Stomach (tissue), 4 donors: ENCODE measurements at regions not wholly inside any gene's neighbourhood (a gene's known extent, or its start where the extent isn't known, plus 50 kb on each side); places are given as distances from the start of the nearest gene placed in this dataset.

Experiments used
- CTCF ChIP-seq, 7 experiments: fragments of 450-650 bp in 4 of 7; fragments of 200-600 bp in 3 of 7; sonication (generic) in 3 of 7; IDR thresholded peaks; one replicate each; pipeline ENCODE4 v1.5.1; 2016 to 2019; ENCODE audit warnings: antibody characterized with exemption in 7 of 7, control low read depth in 2 of 7, mild to moderate bottlenecking in 1 of 7
- EP300 ChIP-seq: sonication (generic); formaldehyde crosslinking; IDR thresholded peaks from one replicate; pipeline ENCODE4 v1.6.1; 2017; ENCODE audit warnings: antibody characterized with exemption
- POLR2A ChIP-seq, 4 donors: fragments of 450-650 bp; IDR thresholded peaks; one replicate each; pipeline ENCODE4 v1.6.1; 2016; ENCODE audit warnings: antibody characterized with exemption in 4 of 4, control low read depth in 2 of 4, mild to moderate bottlenecking in 1 of 4, moderate library complexity in 1 of 4
- POLR2AphosphoS5 ChIP-seq, 3 donors: sonication (generic); formaldehyde crosslinking; IDR thresholded peaks; one replicate each; pipeline ENCODE4 v1.6.1; 2016; ENCODE audit warnings: antibody characterized with exemption in 3 of 3

GRCh38 chr2:155080373-155080772, 381.9 kb downstream of the KCNJ3 start:
- TF ChIP-seq CTCF (IDR thresholded peaks at IDR 0.05) (no peak), EP300 (no peak), POLR2A (IDR thresholded peaks at IDR 0.05) (no peak), POLR2AphosphoS5 (IDR thresholded peaks at IDR 0.05) (no peak)
